ENCODE measurements at regions not wholly inside any gene's neighbourhood (a gene's known extent, or its start where the extent isn't known, plus 50 kb on each side); places are given as distances from the start of the nearest gene placed in this dataset.

- H3K27ac ChIP-seq: no peak overlapping the region
- H3K9ac ChIP-seq: no peak overlapping the region
- H3K4me3 ChIP-seq (IDR thresholded peaks at IDR 0.05; ENCODE audit: insufficient read depth, low read depth, low read length): no peak overlapping the region
- no peaks in the 10 kb centered on the region for H3K79me2 ChIP-seq (ENCODE audit: insufficient read depth, low read depth)
- H3K36me3 ChIP-seq (ENCODE audit: insufficient read depth): no peaks in the 10 kb centered on the region
- no peaks in the 10 kb centered on the region for H4K20me1 ChIP-seq (ENCODE audit: insufficient read depth)
- no peaks in the 10 kb centered on the region for H3K27me3 ChIP-seq (ENCODE audit: insufficient read depth, low read depth)
- H2AFZ ChIP-seq (ENCODE audit: low read depth): no peak overlapping the region
- H3K4me2 ChIP-seq: no peak overlapping the region
- no peak for TF ChIP-seq CTCF (conservative IDR thresholded peaks at IDR 0.05; ENCODE audit: low read depth, low read length)
- no peaks in the 10 kb centered on the region for H3K4me1 ChIP-seq (ENCODE audit: low read depth, poor library complexity, severe bottlenecking)
These were observed 69.4 kb upstream of the NFIB start for GRCh38 chr9:14383294-14383693.

- Histone ChIP-seq H4K20me1 (ENCODE audit: insufficient read depth) (no peaks in the 10 kb centered on the region), H3K4me1 (ENCODE audit: low read depth, poor library complexity, severe bottlenecking) (no peaks in the 10 kb centered on the region), H3K27ac (no peak overlapping the region), H3K4me3 (IDR thresholded peaks at IDR 0.05; ENCODE audit: insufficient read depth, low read depth, low read length) (no peak overlapping the region), H3K9ac (no peak overlapping the region), H2AFZ (ENCODE audit: low read depth) (no peak overlapping the region), H3K27me3 (ENCODE audit: insufficient read depth, low read depth) (no peaks in the 10 kb centered on the region), H3K4me2 (no peak overlapping the region), H3K79me2 (ENCODE audit: insufficient read depth, low read depth) (no peaks in the 10 kb centered on the region), H3K36me3 (ENCODE audit: insufficient read depth) (no peaks in the 10 kb centered on the region)
- TF ChIP-seq CTCF (conservative IDR thresholded peaks at IDR 0.05; ENCODE audit: low read depth, low read length): no peak
These were observed 66.3 kb upstream of the NFIB start for GRCh38 chr9:14380061-14380836.

- H3K27me3 ChIP-seq (ENCODE audit: insufficient read depth, low read depth): no peaks in the 10 kb centered on the region
- no peak overlapping the region for H3K4me3 ChIP-seq (IDR thresholded peaks at IDR 0.05; ENCODE audit: insufficient read depth, low read depth, low read length)
- no peaks in the 10 kb centered on the region for H3K79me2 ChIP-seq (ENCODE audit: insufficient read depth, low read depth)
- H3K4me1 ChIP-seq (ENCODE audit: low read depth, poor library complexity, severe bottlenecking): no peaks in the 10 kb centered on the region
- H3K36me3 ChIP-seq (ENCODE audit: insufficient read depth): no peaks in the 10 kb centered on the region
- no peak overlapping the region for H3K4me2 ChIP-seq
- H4K20me1 ChIP-seq (ENCODE audit: insufficient read depth): no peaks in the 10 kb centered on the region
- H2AFZ ChIP-seq (ENCODE audit: low read depth): no peak overlapping the region
- TF ChIP-seq CTCF (conservative IDR thresholded peaks at IDR 0.05; ENCODE audit: low read depth, low read length): no peak
- no peak overlapping the region for H3K9ac ChIP-seq
- H3K27ac ChIP-seq: no peak overlapping the region
These were observed 65.3 kb upstream of the NFIB start for GRCh38 chr9:14379280-14379679.

- Histone ChIP-seq H2AFZ (ENCODE audit: low read depth) (no peak overlapping the region), H3K4me3 (IDR thresholded peaks at IDR 0.05; ENCODE audit: insufficient read depth, low read depth, low read length) (no peak overlapping the region), H3K27ac (no peak overlapping the region), H3K9ac (no peak overlapping the region), H3K79me2 (ENCODE audit: insufficient read depth, low read depth) (no peaks in the 10 kb centered on the region), H3K36me3 (ENCODE audit: insufficient read depth) (no peaks in the 10 kb centered on the region), H4K20me1 (ENCODE audit: insufficient read depth) (no peaks in the 10 kb centered on the region), H3K4me1 (ENCODE audit: low read depth, poor library complexity, severe bottlenecking) (no peaks in the 10 kb centered on the region), H3K27me3 (ENCODE audit: insufficient read depth, low read depth) (no peaks in the 10 kb centered on the region), H3K4me2 (no peak overlapping the region)
- TF ChIP-seq CTCF (conservative IDR thresholded peaks at IDR 0.05; ENCODE audit: low read depth, low read length): no peak
These were observed 59.8 kb upstream of the NFIB start for GRCh38 chr9:14373706-14374105.
